Panc1 (cell line): ENCODE measurements at regions not wholly inside any gene's neighbourhood (a gene's known extent, or its start where the extent isn't known, plus 50 kb on each side); places are given as distances from the start of the nearest gene placed in this dataset.

Source experiments
- CTCF ChIP-seq: fragments of 450-650 bp; IDR thresholded peaks from 2 replicates; pipeline ENCODE4 v1.5.1; 2017; ENCODE audit warnings: mild to moderate bottlenecking
- POLR2AphosphoS5 ChIP-seq: IDR thresholded peaks from 2 replicates; pipeline ENCODE4 v1.6.1; 2012; ENCODE audit warnings: mild to moderate bottlenecking, low read depth, low read length, moderate library complexity
- REST ChIP-seq, 2 experiments: IDR thresholded peaks; 2 replicates each; pipeline ENCODE4 v1.6.1; 2011 to 2012; ENCODE audit warnings: low read depth in 2 of 2, control low read depth in 1 of 2, low read length in 1 of 2, mild to moderate bottlenecking in 1 of 2, moderate library complexity in 1 of 2; ENCODE audit not compliant: insufficient read depth in 1 of 2
- SIN3A ChIP-seq: IDR thresholded peaks from 2 replicates; pipeline ENCODE4 v1.6.1; 2012; ENCODE audit warnings: low read depth, mild to moderate bottlenecking, low read length, moderate library complexity, borderline replicate concordance; ENCODE audit not compliant: insufficient read depth

- TF ChIP-seq CTCF, result no peak
- no peak for TF ChIP-seq POLR2AphosphoS5
- TF ChIP-seq REST (IDR thresholded peaks at IDR 0.05; ENCODE audit: insufficient read depth in 1 of 2, low read depth in 2 of 2, low read length in 1 of 2), result no peak
- TF ChIP-seq SIN3A, result no peak
Observed at GRCh38 chr3:18580268-18580667, 155.1 kb upstream of the SATB1 start.
